Common myeloid progenitor, CD34-positive (primary cell): ENCODE measurements at regions not wholly inside any gene's neighbourhood (a gene's known extent, or its start where the extent isn't known, plus 50 kb on each side); places are given as distances from the start of the nearest gene placed in this dataset.
"Not testable (repeated sequence)": the region's sequence is repeated elsewhere in the genome, so short reads cannot be mapped to it uniquely, and the experiment has no call there.

ENCODE experiments used
- CTCF ChIA-PET: fragments of 350-600 bp; sonication (Branson Sonifier 250); formaldehyde crosslinking; loops from one replicate; lab custom pipeline; 2021; ENCODE audit warnings: antibody characterized with exemption; lab: Charles Lee
- POLR2A ChIA-PET: fragments of 350-600 bp; sonication (Branson Sonifier 250); formaldehyde crosslinking; loops from one replicate; lab custom pipeline; 2021; ENCODE audit warnings: antibody characterized with exemption; lab: Charles Lee
- DNase-seq, 3 donors: peaks; one replicate each; pipeline versions ENCODE4 v3.0.0 to v3.0.0-alpha.2; 2013
- H3K27ac ChIP-seq, 2 experiments: 1 replicate in 1 of 2; 2 replicates in 1 of 2; pipeline ENCODE4 v1.7.0; 2013; ENCODE audit warnings: inconsistent platforms in 2 of 2, low read length in 2 of 2, mild to moderate bottlenecking in 2 of 2, low read depth in 1 of 2, moderate library complexity in 1 of 2; ENCODE audit not compliant: severe bottlenecking in 2 of 2, insufficient read depth in 1 of 2, poor library complexity in 1 of 2
- H3K27me3 ChIP-seq, 5 experiments: replicated peaks in 2 of 5; 1 replicate in 3 of 5; 2 replicates in 2 of 5; pipeline versions ENCODE4 v1.6.1 to v1.7.0; 2013; ENCODE audit warnings: low read length in 4 of 5, mild to moderate bottlenecking in 2 of 5, moderate library complexity in 2 of 5, inconsistent platforms in 1 of 5; ENCODE audit not compliant: insufficient read depth in 5 of 5, control insufficient read depth in 4 of 5
- H3K36me3 ChIP-seq, 4 experiments: 1 replicate in 2 of 4; 2 replicates in 2 of 4; pipeline versions ENCODE4 v1.6.1 to v1.7.0; 2013; ENCODE audit warnings: low read length in 3 of 4, control low read depth in 1 of 4, mild to moderate bottlenecking in 1 of 4; ENCODE audit not compliant: control insufficient read depth in 4 of 4, insufficient read depth in 4 of 4
- H3K4me1 ChIP-seq, 4 experiments: 1 replicate in 3 of 4; 2 replicates in 1 of 4; pipeline versions ENCODE4 v1.6.1 to v1.7.1; 2013; ENCODE audit warnings: low read length in 3 of 4, mild to moderate bottlenecking in 3 of 4, control low read depth in 1 of 4, inconsistent platforms in 1 of 4, moderate library complexity in 1 of 4; ENCODE audit not compliant: control insufficient read depth in 4 of 4, insufficient read depth in 4 of 4; ENCODE audit errors: control extremely low read depth in 1 of 4
- H3K4me3 ChIP-seq, 7 experiments: 1 replicate in 4 of 7; 2 replicates in 3 of 7; pipeline versions ENCODE4 v1.5.1 to v1.7.0; 2013; ENCODE audit warnings: mild to moderate bottlenecking in 7 of 7, low read length in 6 of 7, moderate library complexity in 6 of 7, inconsistent platforms in 2 of 7, low read depth in 2 of 7, control low read depth in 1 of 7; ENCODE audit not compliant: insufficient read depth in 4 of 7, control insufficient read depth in 1 of 7; ENCODE audit errors: extremely low read depth in 1 of 7
- H3K9me3 ChIP-seq, 5 experiments: 1 replicate in 4 of 5; 2 replicates in 1 of 5; pipeline versions ENCODE4 v1.6.1 to v1.7.1; 2013; ENCODE audit warnings: low read length in 4 of 5, mild to moderate bottlenecking in 2 of 5, inconsistent platforms in 1 of 5, low read depth in 1 of 5, moderate library complexity in 1 of 5; ENCODE audit not compliant: control insufficient read depth in 4 of 5, insufficient read depth in 2 of 5; ENCODE audit errors: control extremely low read depth in 1 of 5
- WGBS: methylation state at CpG from one replicate; pipeline ENCODE4 v1.1.5; 2013; ENCODE audit not compliant: insufficient coverage; 5-methylcytosine and 5-hydroxymethylcytosine counted together

- no peaks in the 10 kb centered on the region for H3K9me3 ChIP-seq
- CTCF ChIA-PET = interaction anchor here (1.4 to 1.5 kb wide), 2 partner anchors 22 to 118 kb away, joined by 3 to 4 read pairs; no protein-coding TSS in a partner anchor
- WGBS = 95% methylated on average over 10 of the region's 12 CpGs
- no peaks in the 10 kb centered on the region for H3K27me3 ChIP-seq
- H3K36me3 ChIP-seq = peaks cover 0 to 3% (median under 1%) of the 10 kb centered on the region in 4 experiments
- no peak overlapping the region for H3K27ac ChIP-seq
- peaks cover 0 to 22% (median 16%) of the 10 kb centered on the region in 4 experiments for H3K4me1 ChIP-seq
- POLR2A ChIA-PET = no interaction called here
- DNase-seq = no peak
- H3K4me3 ChIP-seq = no peak overlapping the region
Measured at GRCh38 chr10:29731760-29732159, 97.0 kb upstream of the SVIL start.

- Histone ChIP-seq H3K36me3 (peaks cover 0 to 3% (median under 1%) of the 10 kb centered on the region in 4 experiments), H3K4me3 (no peak overlapping the region), H3K27me3 (no peaks in the 10 kb centered on the region), H3K27ac (no peak overlapping the region), H3K4me1 (peaks cover 0 to 19% (median 14%) of the 10 kb centered on the region in 4 experiments), H3K9me3 (no peaks in the 10 kb centered on the region)
- over 99% methylated on average over 6 of the region's 6 CpGs for WGBS
- POLR2A ChIA-PET = no interaction called here
- DNase-seq = no peak
- CTCF ChIA-PET = interaction anchor here (1.5 kb wide), 1 partner anchor 21 kb away, joined by 4 read pairs; no protein-coding TSS in a partner anchor
Measured at GRCh38 chr10:29730969-29731368, 96.2 kb upstream of the SVIL start.

GRCh38 chr10:29730458-29730857 is 95.7 kb upstream of the SVIL start:
- Histone ChIP-seq H3K4me3 (no peak overlapping the region), H3K27me3 (no peaks in the 10 kb centered on the region), H3K9me3 (no peaks in the 10 kb centered on the region), H3K36me3 (peaks cover 0 to 3% (median under 1%) of the 10 kb centered on the region in 4 experiments), H3K27ac (no peak overlapping the region), H3K4me1 (peaks cover 3 to 23% (median 17%) of the 10 kb centered on the region in 4 experiments)
- POLR2A ChIA-PET = no interaction called here
- DNase-seq = no peak
- 90% methylated on average over 4 of the region's 5 CpGs for WGBS
- CTCF ChIA-PET = interaction anchor here (1.5 kb wide), 1 partner anchor 21 kb away, joined by 4 read pairs; no protein-coding TSS in a partner anchor

GRCh38 chr10:29728541-29729049 is 93.8 kb upstream of the SVIL start:
- no peaks in the 10 kb centered on the region for H3K9me3 ChIP-seq
- no peaks in the 10 kb centered on the region for H3K27me3 ChIP-seq
- WGBS = 51% methylated on average over 5 of the region's 6 CpGs
- H3K4me3 ChIP-seq = no peak overlapping the region
- peaks cover 3 to 16% (median 14%) of the 10 kb centered on the region in 4 experiments for H3K4me1 ChIP-seq
- H3K36me3 ChIP-seq = peaks cover 0 to 3% (median under 1%) of the 10 kb centered on the region in 4 experiments
- CTCF ChIA-PET = interaction anchor here (0.6 to 1.4 kb wide), 3 partner anchors 8 to 270 kb away, joined by 3 to 5 read pairs (median 3); no protein-coding TSS in a partner anchor
- no peak for DNase-seq
- POLR2A ChIA-PET = interaction anchor here (0.6 kb wide), 1 partner anchor 227 kb away, joined by 3 read pairs; no protein-coding TSS in a partner anchor
- no peak overlapping the region for H3K27ac ChIP-seq

GRCh38 chr10:29725927-29726326 is 91.2 kb upstream of the SVIL start:
- peak overlapping the region in 1 of 7 experiments; percentile 11 for H3K4me3 ChIP-seq
- CTCF ChIA-PET, H3K9me3 ChIP-seq, H3K27ac ChIP-seq, DNase-seq, H3K36me3 ChIP-seq, POLR2A ChIA-PET, H3K27me3 ChIP-seq: not testable (repeated sequence)
- peaks cover 3 to 16% (median 12%) of the 10 kb centered on the region in 4 experiments for H3K4me1 ChIP-seq
- no CpG with 5 or more reads among the region's 1 CpG for WGBS

GRCh38 chr10:29725133-29725720 is 90.5 kb upstream of the SVIL start:
- peak overlapping the region in 2 of 7 experiments; percentile 1 to 11 for H3K4me3 ChIP-seq
- ChIA-PET POLR2A (no interaction called here), CTCF (no interaction called here)

GRCh38 chr10:29723726-29724125 is 89.0 kb upstream of the SVIL start:
- POLR2A ChIA-PET = interaction anchor here (0.7 kb wide), 1 partner anchor 176 kb away, joined by 4 read pairs; no protein-coding TSS in a partner anchor
- WGBS = no CpG with 5 or more reads among the region's 2 CpGs

More at GRCh38 chr10:29725133-29725720, 90.5 kb upstream of the SVIL start:
- no peaks in the 10 kb centered on the region for H3K27me3 ChIP-seq
- 31% methylated on average over 5 of the region's 6 CpGs for WGBS
- DNase-seq = peak; percentile 50 to 91 (median 86)
- no peaks in the 10 kb centered on the region for H3K9me3 ChIP-seq
- no peak overlapping the region for H3K27ac ChIP-seq
- peaks cover 3 to 16% (median 12%) of the 10 kb centered on the region in 4 experiments for H3K4me1 ChIP-seq
- H3K36me3 ChIP-seq = peaks cover 0 to 2% (median under 1%) of the 10 kb centered on the region in 4 experiments

More at GRCh38 chr10:29723726-29724125, 89.0 kb upstream of the SVIL start:
- Histone ChIP-seq H3K4me3 (no peak overlapping the region), H3K36me3 (no peaks in the 10 kb centered on the region), H3K27ac (no peak overlapping the region), H3K9me3 (peaks cover 0 to 10% (median 4%) of the 10 kb centered on the region in 5 experiments), H3K4me1 (peaks cover 3 to 16% (median 12%) of the 10 kb centered on the region in 4 experiments), H3K27me3 (no peaks in the 10 kb centered on the region)
- no peak for DNase-seq
- CTCF ChIA-PET = interaction anchor here (1.1 to 1.3 kb wide), 2 partner anchors 8 to 11 kb away, joined by 3 read pairs; no protein-coding TSS in a partner anchor
